Gastroesophageal sphincter (tissue), 4 donors: ENCODE measurements at regions not wholly inside any gene's neighbourhood (a gene's known extent, or its start where the extent isn't known, plus 50 kb on each side); places are given as distances from the start of the nearest gene placed in this dataset.

ENCODE experiments used
- ATAC-seq: fragments of 150-250 bp; one replicate; pipeline ENCODE4 v1.9.1; 2016; ENCODE audit warnings: mild to moderate bottlenecking, moderate library complexity
- H3K27ac ChIP-seq, 4 donors: fragments of 200-600 bp; sonication (generic) in 3 of 4; 1 replicate in 3 of 4; 2 replicates in 1 of 4; pipeline ENCODE4 v1.5.1; 2016 to 2019
- H3K27me3 ChIP-seq: fragments of 200-600 bp; sonication (generic); one replicate; pipeline ENCODE4 v1.5.1; 2019
- H3K36me3 ChIP-seq, 2 donors: fragments of 200-600 bp; sonication (generic); one replicate each; pipeline ENCODE4 v1.5.1; 2019; ENCODE audit warnings: control low read depth in 1 of 2
- H3K4me1 ChIP-seq, 3 donors: fragments of 200-600 bp; sonication (generic); 1 replicate in 2 of 3; 2 replicates in 1 of 3; pipeline ENCODE4 v1.5.1; 2016 to 2019; ENCODE audit warnings: control low read depth in 2 of 3
- H3K4me3 ChIP-seq, 2 donors: fragments of 200-600 bp; sonication (generic); one replicate each; pipeline ENCODE4 v1.5.1; 2019; ENCODE audit warnings: mild to moderate bottlenecking in 1 of 2, moderate library complexity in 1 of 2
- H3K9me3 ChIP-seq, 3 donors: fragments of 200-600 bp; sonication (generic); one replicate each; pipeline ENCODE4 v1.5.1; 2017 to 2019; ENCODE audit warnings: control low read depth in 2 of 3
- CTCF ChIP-seq, 4 experiments: fragments of 200-600 bp in 2 of 4; fragments of 450-650 bp in 2 of 4; sonication (generic) in 1 of 4; IDR thresholded peaks; one replicate each; pipeline ENCODE4 v1.5.1; 2017 to 2019; ENCODE audit warnings: antibody characterized with exemption in 4 of 4, mild to moderate bottlenecking in 2 of 4, moderate library complexity in 2 of 4
- EP300 ChIP-seq: sonication (generic); formaldehyde crosslinking; IDR thresholded peaks from one replicate; pipeline ENCODE4 v1.6.1; 2017; ENCODE audit warnings: antibody characterized with exemption, mild to moderate bottlenecking
- POLR2A ChIP-seq, 2 donors: fragments of 450-650 bp; IDR thresholded peaks; one replicate each; pipeline ENCODE4 v1.6.1; 2017; ENCODE audit warnings: antibody characterized with exemption in 2 of 2, mild to moderate bottlenecking in 2 of 2, moderate library complexity in 1 of 2
- POLR2AphosphoS5 ChIP-seq: sonication (generic); formaldehyde crosslinking; IDR thresholded peaks from one replicate; pipeline ENCODE4 v1.6.1; 2017; ENCODE audit warnings: antibody characterized with exemption
- WGBS, 2 donors: methylation state at CpG; one replicate each; pipeline ENCODE4 v1.1.5; 2018; ENCODE audit warnings: low coverage in 1 of 2; 5-methylcytosine and 5-hydroxymethylcytosine counted together
- small RNA-seq, 4 donors: library from RNA; depleted of rRNA; stranded (forward); fragments of <200 nt; gene quantifications; one replicate each; pipeline ENCODE3, GENCODE V24; 2016

GRCh38 chr18:48459465-48459864 is 50.3 kb upstream of the ZBTB7C start:
- Histone ChIP-seq H3K9me3 (no peaks in the 10 kb centered on the region), H3K27me3 (no peaks in the 10 kb centered on the region), H3K27ac (no peak overlapping the region), H3K4me1 (no peaks in the 10 kb centered on the region), H3K36me3 (no peaks in the 10 kb centered on the region), H3K4me3 (no peak overlapping the region)
- no peak for TF ChIP-seq POLR2A (IDR thresholded peaks at IDR 0.05)
- no peak for TF ChIP-seq CTCF (IDR thresholded peaks at IDR 0.05)
- TF ChIP-seq POLR2AphosphoS5, result no peak
- no peak for TF ChIP-seq EP300
- peak; percentile 41 for ATAC-seq
- 80 to 84% methylated on average over 1 of the region's 1 CpG for WGBS, 2 donors

GRCh38 chr18:48459016-48459415 is 49.8 kb upstream of the ZBTB7C start:
- no peak for ATAC-seq
- TF ChIP-seq CTCF (IDR thresholded peaks at IDR 0.05) (no peak), POLR2AphosphoS5 (no peak), EP300 (no peak), POLR2A (IDR thresholded peaks at IDR 0.05) (no peak)
- no peak overlapping the region for H3K27ac ChIP-seq

More at GRCh38 chr18:48459016-48459415, 49.8 kb upstream of the ZBTB7C start:
- Histone ChIP-seq H3K36me3 (no peaks in the 10 kb centered on the region), H3K4me3 (no peak overlapping the region), H3K4me1 (no peaks in the 10 kb centered on the region), H3K27me3 (no peaks in the 10 kb centered on the region), H3K9me3 (no peaks in the 10 kb centered on the region)

Small RNA genes in the stretch of these regions (small RNA-seq; reads per million reads assigned to genes)
- gene AC024288.1 (0 reads per million in 4 donors), gene RNA5SP456 (0 reads per million in 4 donors)
